Tibial nerve (tissue), 3 donors: ENCODE measurements at regions not wholly inside any gene's neighbourhood (a gene's known extent, or its start where the extent isn't known, plus 50 kb on each side); places are given as distances from the start of the nearest gene placed in this dataset.

Experiments
- POLR2A ChIP-seq, 2 donors: fragments of 450-650 bp; IDR thresholded peaks; one replicate each; pipeline ENCODE4 v1.6.1; 2017; ENCODE audit warnings: antibody characterized with exemption in 2 of 2, mild to moderate bottlenecking in 2 of 2, moderate library complexity in 2 of 2
- TF ChIP-seq, protein P1 (sequence below), 5 experiments: fragments of 200-600 bp in 3 of 5; fragments of 450-650 bp in 2 of 5; sonication (generic) in 3 of 5; IDR thresholded peaks; one replicate each; pipeline ENCODE4 v1.5.1; 2016 to 2019; ENCODE audit warnings: antibody characterized with exemption in 5 of 5, mild to moderate bottlenecking in 3 of 5, moderate library complexity in 2 of 5

DNA sequence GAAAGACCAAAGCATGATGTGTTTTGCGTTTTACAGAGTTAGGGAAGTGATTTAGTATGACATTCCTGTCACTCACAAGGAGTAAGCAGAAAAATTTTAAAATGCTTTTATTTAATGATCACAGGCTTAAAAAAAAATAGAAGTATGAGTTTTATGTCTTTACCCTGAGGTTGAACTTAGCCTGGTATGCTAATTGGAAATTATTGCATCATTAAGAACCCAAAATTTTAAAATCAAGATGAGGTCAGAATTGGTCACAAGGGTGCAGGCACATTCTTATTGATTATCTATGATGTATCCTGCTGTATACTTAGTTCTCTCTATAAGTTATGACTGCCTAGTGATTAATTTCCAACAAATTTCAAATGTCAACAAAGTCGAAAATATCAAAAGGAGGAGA, 585.6 kb upstream of the ALCAM start:
- TF ChIP-seq, protein P1, sequence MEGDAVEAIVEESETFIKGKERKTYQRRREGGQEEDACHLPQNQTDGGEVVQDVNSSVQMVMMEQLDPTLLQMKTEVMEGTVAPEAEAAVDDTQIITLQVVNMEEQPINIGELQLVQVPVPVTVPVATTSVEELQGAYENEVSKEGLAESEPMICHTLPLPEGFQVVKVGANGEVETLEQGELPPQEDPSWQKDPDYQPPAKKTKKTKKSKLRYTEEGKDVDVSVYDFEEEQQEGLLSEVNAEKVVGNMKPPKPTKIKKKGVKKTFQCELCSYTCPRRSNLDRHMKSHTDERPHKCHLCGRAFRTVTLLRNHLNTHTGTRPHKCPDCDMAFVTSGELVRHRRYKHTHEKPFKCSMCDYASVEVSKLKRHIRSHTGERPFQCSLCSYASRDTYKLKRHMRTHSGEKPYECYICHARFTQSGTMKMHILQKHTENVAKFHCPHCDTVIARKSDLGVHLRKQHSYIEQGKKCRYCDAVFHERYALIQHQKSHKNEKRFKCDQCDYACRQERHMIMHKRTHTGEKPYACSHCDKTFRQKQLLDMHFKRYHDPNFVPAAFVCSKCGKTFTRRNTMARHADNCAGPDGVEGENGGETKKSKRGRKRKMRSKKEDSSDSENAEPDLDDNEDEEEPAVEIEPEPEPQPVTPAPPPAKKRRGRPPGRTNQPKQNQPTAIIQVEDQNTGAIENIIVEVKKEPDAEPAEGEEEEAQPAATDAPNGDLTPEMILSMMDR (IDR thresholded peaks at IDR 0.05): no peak
- TF ChIP-seq POLR2A (IDR thresholded peaks at IDR 0.05): no peak
